ENCODE measurements at regions not wholly inside any gene's neighbourhood (a gene's known extent, or its start where the extent isn't known, plus 50 kb on each side); places are given as distances from the start of the nearest gene placed in this dataset.

- TF ChIP-seq CTCF (IDR thresholded peaks at IDR 0.05): no peak
- no peaks in the 10 kb centered on the region for H3K27me3 Mint-ChIP-seq (ENCODE audit: low read depth in 2 of 2)
- H3K4me1 Mint-ChIP-seq: no peaks in the 10 kb centered on the region
- H3K27ac Mint-ChIP-seq: no peak overlapping the region
- Histone ChIP-seq H3K36me3 (ENCODE audit: control insufficient read depth, insufficient read depth, low read length) (no peaks in the 10 kb centered on the region), H3K27me3 (ENCODE audit: control insufficient read depth, insufficient read depth, low read length) (no peaks in the 10 kb centered on the region), H3K4me3 (ENCODE audit: low read length) (no peak overlapping the region), H3K27ac (ENCODE audit: low read length) (no peak overlapping the region), H3K9me3 (ENCODE audit: control insufficient read depth, insufficient read depth, low read length) (no peaks in the 10 kb centered on the region), H3K4me1 (ENCODE audit: control insufficient read depth, insufficient read depth, low read length) (no peaks in the 10 kb centered on the region)
- no peak for DNase-seq
- no peak overlapping the region for H3K4me3 Mint-ChIP-seq
- intact Hi-C loops (cut with micrococcal nuclease): no loop called here
- 88% methylated on average over 17 of the region's 18 CpGs for WGBS (ENCODE audit: insufficient coverage)
- H3K36me3 Mint-ChIP-seq: no peaks in the 10 kb centered on the region
- no peak for ATAC-seq
- H3K9me3 Mint-ChIP-seq: peaks cover 0 to 2% of the 10 kb centered on the region in 2 donors
Measured at GRCh38 chr7:69217516-69218350, 380.5 kb upstream of the AUTS2 start.

GRCh38 chr7:69218576-69218975, 379.7 kb upstream of the AUTS2 start:
- Mint-ChIP-seq H3K4me1 (no peaks in the 10 kb centered on the region), H3K4me3 (no peak overlapping the region), H3K27me3 (ENCODE audit: low read depth in 2 of 2) (no peaks in the 10 kb centered on the region), H3K36me3 (no peaks in the 10 kb centered on the region), H3K27ac (no peak overlapping the region), H3K9me3 (peaks cover 0 to 2% of the 10 kb centered on the region in 2 donors)
- DNase-seq: no peak
- no peak overlapping the region for H3K4me3 ChIP-seq (ENCODE audit: low read length)
- no peaks in the 10 kb centered on the region for H3K36me3 ChIP-seq (ENCODE audit: control insufficient read depth, insufficient read depth, low read length)
- H3K9me3 ChIP-seq (ENCODE audit: control insufficient read depth, insufficient read depth, low read length): no peaks in the 10 kb centered on the region
- WGBS (ENCODE audit: insufficient coverage): 92% methylated on average over 4 of the region's 4 CpGs
- intact Hi-C loops (cut with micrococcal nuclease): no loop called here
- no peaks in the 10 kb centered on the region for H3K27me3 ChIP-seq (ENCODE audit: control insufficient read depth, insufficient read depth, low read length)
- H3K4me1 ChIP-seq (ENCODE audit: control insufficient read depth, insufficient read depth, low read length): no peaks in the 10 kb centered on the region
- no peak for ATAC-seq
- no peak overlapping the region for H3K27ac ChIP-seq (ENCODE audit: low read length)
- no peak for TF ChIP-seq CTCF (IDR thresholded peaks at IDR 0.05)

- DNase-seq (no peak), ATAC-seq (no peak)
- no peak for TF ChIP-seq CTCF (IDR thresholded peaks at IDR 0.05)
- Histone ChIP-seq H3K36me3 (ENCODE audit: control insufficient read depth, insufficient read depth, low read length) (no peaks in the 10 kb centered on the region), H3K4me3 (ENCODE audit: low read length) (no peak overlapping the region), H3K27me3 (ENCODE audit: control insufficient read depth, insufficient read depth, low read length) (no peaks in the 10 kb centered on the region), H3K9me3 (ENCODE audit: control insufficient read depth, insufficient read depth, low read length) (no peaks in the 10 kb centered on the region), H3K4me1 (ENCODE audit: control insufficient read depth, insufficient read depth, low read length) (no peaks in the 10 kb centered on the region), H3K27ac (ENCODE audit: low read length) (no peak overlapping the region)
- intact Hi-C loops (cut with micrococcal nuclease): no loop called here
- no peaks in the 10 kb centered on the region for H3K27me3 Mint-ChIP-seq (ENCODE audit: low read depth in 2 of 2)
- no peak overlapping the region for H3K4me3 Mint-ChIP-seq
- 61% methylated on average over 2 of the region's 2 CpGs for WGBS (ENCODE audit: insufficient coverage)
- peaks cover 0 to 2% of the 10 kb centered on the region in 2 donors for H3K9me3 Mint-ChIP-seq
- H3K4me1 Mint-ChIP-seq: no peaks in the 10 kb centered on the region
- H3K27ac Mint-ChIP-seq: no peak overlapping the region
- H3K36me3 Mint-ChIP-seq: no peaks in the 10 kb centered on the region
Measured at GRCh38 chr7:69219381-69219780, 378.9 kb upstream of the AUTS2 start.

Measured in natural killer cell (primary cell).